MM.1S (cell line): ENCODE measurements at regions not wholly inside any gene's neighbourhood (a gene's known extent, or its start where the extent isn't known, plus 50 kb on each side); places are given as distances from the start of the nearest gene placed in this dataset.

Experiments
- CTCF ChIP-seq: fragments of 300-600 bp; sonication (generic); IDR thresholded peaks from 2 replicates; pipeline ENCODE4 v1.5.1; 2016; ENCODE audit warnings: antibody characterized with exemption, low read length, mixed read lengths
- EZH2 ChIP-seq: fragments of 300-600 bp; sonication (generic); optimal IDR thresholded peaks from 2 replicates; pipeline ENCODE3; 2017; ENCODE audit warnings: low read depth, mild to moderate bottlenecking, antibody characterized with exemption, low read length, mixed read lengths
- EZH2phosphoT487 ChIP-seq: fragments of 300-600 bp; sonication (generic); IDR thresholded peaks from 2 replicates; pipeline ENCODE4 v1.6.1; 2018; ENCODE audit warnings: antibody characterized with exemption, low read length

DNA sequence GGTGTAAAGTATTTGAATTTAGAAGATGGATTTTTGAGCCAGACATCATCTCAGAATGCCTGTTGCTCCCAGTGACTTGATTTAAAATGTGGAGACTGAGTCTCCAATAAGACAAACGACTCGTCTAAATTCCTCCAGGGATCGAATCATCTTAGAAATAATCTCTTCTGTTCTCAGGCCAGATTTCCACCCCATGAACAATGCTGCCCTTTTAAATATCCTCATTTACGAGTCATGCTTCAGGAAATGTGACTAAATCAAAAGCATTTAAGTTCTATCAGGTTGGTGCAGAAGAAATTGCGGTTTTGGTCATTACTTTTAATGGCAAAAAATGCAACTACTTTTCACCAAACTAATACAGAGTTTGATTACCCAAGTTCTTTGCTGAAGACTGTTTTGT, 684.6 kb upstream of the SOX11 start:
- TF ChIP-seq CTCF, result no peak
- TF ChIP-seq EZH2, result no peak
- TF ChIP-seq EZH2phosphoT487, result no peak
